GM20000 (cell line): ENCODE measurements at regions not wholly inside any gene's neighbourhood (a gene's known extent, or its start where the extent isn't known, plus 50 kb on each side); places are given as distances from the start of the nearest gene placed in this dataset.

Experiments
- DNase-seq: peaks from one replicate; pipeline ENCODE4 v3.0.0; 2012; ENCODE audit warnings: low spot score
- TF ChIP-seq, protein P1 (sequence below): IDR thresholded peaks from 2 replicates; pipeline ENCODE4 v1.5.1; 2012; ENCODE audit warnings: mild to moderate bottlenecking, control low read depth; ENCODE audit errors: extremely low read depth, missing control alignments

GRCh38 chr6:97790926-97791590, 508.0 kb upstream of the MMS22L start:
- TF ChIP-seq, protein P1, sequence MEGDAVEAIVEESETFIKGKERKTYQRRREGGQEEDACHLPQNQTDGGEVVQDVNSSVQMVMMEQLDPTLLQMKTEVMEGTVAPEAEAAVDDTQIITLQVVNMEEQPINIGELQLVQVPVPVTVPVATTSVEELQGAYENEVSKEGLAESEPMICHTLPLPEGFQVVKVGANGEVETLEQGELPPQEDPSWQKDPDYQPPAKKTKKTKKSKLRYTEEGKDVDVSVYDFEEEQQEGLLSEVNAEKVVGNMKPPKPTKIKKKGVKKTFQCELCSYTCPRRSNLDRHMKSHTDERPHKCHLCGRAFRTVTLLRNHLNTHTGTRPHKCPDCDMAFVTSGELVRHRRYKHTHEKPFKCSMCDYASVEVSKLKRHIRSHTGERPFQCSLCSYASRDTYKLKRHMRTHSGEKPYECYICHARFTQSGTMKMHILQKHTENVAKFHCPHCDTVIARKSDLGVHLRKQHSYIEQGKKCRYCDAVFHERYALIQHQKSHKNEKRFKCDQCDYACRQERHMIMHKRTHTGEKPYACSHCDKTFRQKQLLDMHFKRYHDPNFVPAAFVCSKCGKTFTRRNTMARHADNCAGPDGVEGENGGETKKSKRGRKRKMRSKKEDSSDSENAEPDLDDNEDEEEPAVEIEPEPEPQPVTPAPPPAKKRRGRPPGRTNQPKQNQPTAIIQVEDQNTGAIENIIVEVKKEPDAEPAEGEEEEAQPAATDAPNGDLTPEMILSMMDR: no peak

GRCh38 chr6:97805596-97805995, 522.6 kb upstream of the MMS22L start:
- DNase-seq: no peak
- TF ChIP-seq, protein P1: no peak

More at GRCh38 chr6:97790926-97791590, 508.0 kb upstream of the MMS22L start:
- DNase-seq: no peak

- TF ChIP-seq, protein P1: no peak
- DNase-seq: no peak
These were observed 529.9 kb upstream of the MMS22L start for GRCh38 chr6:97812940-97813339.

DNA sequence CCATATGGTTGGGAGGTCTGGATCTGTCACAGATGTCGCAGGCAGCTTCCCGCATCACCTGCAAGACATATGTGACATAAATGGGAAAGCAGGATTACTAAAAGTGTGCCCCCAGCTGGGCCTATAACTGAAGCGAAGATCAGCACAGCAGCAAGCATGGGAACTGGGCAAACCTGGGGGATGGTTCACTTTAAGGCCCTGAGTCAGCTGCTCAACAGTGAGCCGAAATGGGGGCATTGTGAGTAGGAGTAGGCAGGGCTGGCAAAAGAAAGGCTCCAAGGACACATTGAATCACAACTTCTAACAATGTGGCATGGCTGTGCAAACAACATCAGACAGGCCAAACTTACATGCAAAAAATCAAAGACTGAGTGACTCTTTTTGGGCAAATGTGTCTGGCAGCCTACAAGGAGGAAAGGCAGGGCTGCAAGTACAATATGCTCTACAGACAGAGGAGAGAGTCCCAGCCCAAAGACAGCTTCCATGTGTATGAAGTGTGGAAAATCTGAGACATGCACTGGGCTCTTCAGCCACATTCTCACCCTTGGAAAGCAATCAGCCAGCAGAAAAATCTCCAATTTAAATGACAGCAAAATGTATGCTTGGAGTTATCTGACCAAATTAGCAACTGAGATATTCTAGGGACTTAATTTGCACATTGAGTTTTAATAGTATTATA, 531.0 kb upstream of the MMS22L start:
- no peak for DNase-seq
- TF ChIP-seq, protein P1: no peak

- TF ChIP-seq, protein P1: no peak
These were observed 532.3 kb upstream of the MMS22L start for GRCh38 chr6:97815301-97815812.

DNA sequence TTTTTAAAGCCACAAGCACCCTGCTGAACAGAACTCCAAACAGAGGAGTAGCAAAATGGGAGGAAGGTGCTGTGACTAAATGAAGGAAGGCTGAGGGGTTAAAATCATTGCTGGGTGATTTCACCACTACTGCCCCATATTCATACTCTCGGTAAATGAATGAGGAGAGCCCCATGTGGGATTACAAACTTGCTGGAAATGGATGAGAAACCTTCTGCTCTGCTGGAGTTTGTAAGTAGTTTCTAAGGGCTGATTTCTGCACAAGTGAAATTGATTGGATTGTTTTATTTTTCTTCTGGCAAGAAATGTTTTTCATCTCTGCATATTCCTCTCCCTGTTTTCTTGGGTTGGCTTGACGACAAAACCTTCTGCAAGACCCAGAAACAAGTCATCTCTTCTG, 533.5 kb upstream of the MMS22L start:
- TF ChIP-seq, protein P1: no peak

More at GRCh38 chr6:97815301-97815812, 532.3 kb upstream of the MMS22L start:
- no peak for DNase-seq

DNA sequence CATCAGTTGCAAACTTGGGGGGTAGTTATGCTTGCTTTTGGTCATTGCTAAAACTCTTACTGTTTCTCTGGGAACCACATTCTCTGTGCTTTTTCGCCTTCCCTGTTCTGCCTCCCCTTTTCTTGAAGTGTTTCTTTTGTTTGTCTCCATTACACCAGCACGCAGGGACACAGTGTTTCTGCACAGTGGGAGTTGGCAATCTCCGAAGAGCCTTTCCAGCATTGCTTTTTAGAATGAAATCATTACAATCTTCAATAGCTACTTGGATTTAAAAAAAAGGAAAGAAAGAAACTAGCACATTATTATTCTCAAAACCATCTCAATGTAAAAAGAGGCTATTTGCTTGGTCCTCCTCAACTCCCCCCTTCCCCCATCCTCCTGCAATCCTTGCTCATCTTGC, 536.7 kb upstream of the MMS22L start:
- no peak for DNase-seq
- TF ChIP-seq, protein P1: no peak

More for the DNA sequence above, 533.5 kb upstream of the MMS22L start:
- DNase-seq: no peak
